Endothelial cell (in vitro differentiated cells): ENCODE measurements at regions not wholly inside any gene's neighbourhood (a gene's known extent, or its start where the extent isn't known, plus 50 kb on each side); places are given as distances from the start of the nearest gene placed in this dataset.

Source experiments
- DNase-seq: peaks from one replicate; pipeline ENCODE4 v3.0.0; 2021; ENCODE audit warnings: low spot score
- H3K27ac Mint-ChIP-seq: one replicate; pipeline ENCODE4 v1.8.0; 2021; ENCODE audit warnings: mixed read lengths, inconsistent platforms; ENCODE audit not compliant: unreplicated experiment
- H3K27me3 Mint-ChIP-seq: one replicate; pipeline ENCODE4 v1.8.0; 2021; ENCODE audit warnings: mild to moderate bottlenecking, moderate library complexity, mixed read lengths, inconsistent platforms; ENCODE audit not compliant: unreplicated experiment
- H3K36me3 Mint-ChIP-seq: one replicate; pipeline ENCODE4 v1.8.0; 2021; ENCODE audit warnings: mild to moderate bottlenecking, low read depth, mixed read lengths, inconsistent platforms; ENCODE audit not compliant: unreplicated experiment
- H3K4me1 Mint-ChIP-seq: one replicate; pipeline ENCODE4 v1.8.0; 2021; ENCODE audit warnings: mild to moderate bottlenecking, mixed read lengths, inconsistent platforms; ENCODE audit not compliant: unreplicated experiment
- H3K4me3 Mint-ChIP-seq: one replicate; pipeline ENCODE4 v1.8.0; 2021; ENCODE audit warnings: mild to moderate bottlenecking, mixed read lengths, inconsistent platforms; ENCODE audit not compliant: unreplicated experiment
- H3K9me3 Mint-ChIP-seq: one replicate; pipeline ENCODE4 v1.8.0; 2021; ENCODE audit warnings: mixed read lengths, inconsistent platforms; ENCODE audit not compliant: unreplicated experiment
- TF ChIP-seq, protein P1 (sequence below): fragments of 200-600 bp; sonication (generic); IDR thresholded peaks from one replicate; pipeline ENCODE4 v1.5.0; 2021; ENCODE audit warnings: antibody characterized with exemption; ENCODE audit not compliant: unreplicated experiment

DNA sequence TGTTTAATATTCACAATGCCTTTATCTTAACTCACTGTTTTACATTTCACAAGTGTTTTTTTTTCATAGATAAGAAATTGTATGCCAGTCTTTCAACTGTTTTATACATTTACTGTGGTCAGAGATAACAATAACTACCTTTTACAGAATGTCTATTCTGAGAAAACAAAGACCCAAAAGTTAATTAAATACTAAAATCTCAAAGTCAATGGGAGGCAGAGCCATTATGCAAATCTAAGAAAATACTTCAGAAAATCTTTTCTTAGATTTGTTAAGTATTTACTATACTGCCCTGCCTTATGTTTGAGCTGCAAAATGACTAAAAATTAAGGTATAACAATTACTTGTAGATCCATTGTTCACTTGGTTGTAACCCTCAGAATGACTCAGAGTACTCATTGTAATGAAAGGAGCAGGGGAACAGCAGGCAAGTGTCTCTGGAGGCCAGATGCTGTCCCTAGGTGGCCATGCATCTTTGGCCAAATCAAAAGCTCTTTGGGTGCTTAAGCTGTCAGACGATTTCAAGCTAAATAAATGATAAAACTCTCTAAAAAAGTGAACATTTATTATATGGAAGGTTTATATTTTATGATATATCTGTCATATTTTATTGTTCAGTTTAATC is 770.1 kb upstream of the PCDH20 start:
- Mint-ChIP-seq H3K27ac (no peak overlapping the region), H3K27me3 (no peaks in the 10 kb centered on the region), H3K9me3 (no peaks in the 10 kb centered on the region), H3K4me1 (no peaks in the 10 kb centered on the region), H3K36me3 (no peaks in the 10 kb centered on the region), H3K4me3 (no peak overlapping the region)
- no peak for DNase-seq
- TF ChIP-seq, protein P1, sequence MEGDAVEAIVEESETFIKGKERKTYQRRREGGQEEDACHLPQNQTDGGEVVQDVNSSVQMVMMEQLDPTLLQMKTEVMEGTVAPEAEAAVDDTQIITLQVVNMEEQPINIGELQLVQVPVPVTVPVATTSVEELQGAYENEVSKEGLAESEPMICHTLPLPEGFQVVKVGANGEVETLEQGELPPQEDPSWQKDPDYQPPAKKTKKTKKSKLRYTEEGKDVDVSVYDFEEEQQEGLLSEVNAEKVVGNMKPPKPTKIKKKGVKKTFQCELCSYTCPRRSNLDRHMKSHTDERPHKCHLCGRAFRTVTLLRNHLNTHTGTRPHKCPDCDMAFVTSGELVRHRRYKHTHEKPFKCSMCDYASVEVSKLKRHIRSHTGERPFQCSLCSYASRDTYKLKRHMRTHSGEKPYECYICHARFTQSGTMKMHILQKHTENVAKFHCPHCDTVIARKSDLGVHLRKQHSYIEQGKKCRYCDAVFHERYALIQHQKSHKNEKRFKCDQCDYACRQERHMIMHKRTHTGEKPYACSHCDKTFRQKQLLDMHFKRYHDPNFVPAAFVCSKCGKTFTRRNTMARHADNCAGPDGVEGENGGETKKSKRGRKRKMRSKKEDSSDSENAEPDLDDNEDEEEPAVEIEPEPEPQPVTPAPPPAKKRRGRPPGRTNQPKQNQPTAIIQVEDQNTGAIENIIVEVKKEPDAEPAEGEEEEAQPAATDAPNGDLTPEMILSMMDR = no peak

DNA sequence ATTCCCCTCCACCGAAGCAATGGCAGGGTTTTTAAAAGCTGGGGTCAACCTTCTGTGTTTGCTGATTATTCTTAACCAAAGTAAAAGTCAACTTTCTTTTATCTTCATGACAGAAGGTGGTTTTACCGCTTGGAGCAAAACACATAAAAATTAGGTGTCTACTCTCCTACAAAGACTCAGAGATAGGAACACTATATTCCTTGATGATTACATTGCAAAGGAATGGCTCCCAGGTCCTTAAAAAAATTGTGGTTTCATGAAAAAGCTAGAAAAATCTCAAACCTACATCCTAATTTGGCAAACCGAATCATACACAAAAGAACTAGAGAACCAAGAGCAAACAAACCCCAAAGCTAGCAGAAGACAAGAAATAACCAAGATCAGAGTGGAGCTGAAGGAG is 760.4 kb upstream of the PCDH20 start:
- DNase-seq = no peak
- Mint-ChIP-seq H3K36me3 (no peaks in the 10 kb centered on the region), H3K9me3 (no peaks in the 10 kb centered on the region), H3K27ac (no peak overlapping the region), H3K4me1 (no peaks in the 10 kb centered on the region), H3K27me3 (peaks cover 2% of the 10 kb centered on the region), H3K4me3 (no peak overlapping the region)
- TF ChIP-seq, protein P1 = no peak

DNA sequence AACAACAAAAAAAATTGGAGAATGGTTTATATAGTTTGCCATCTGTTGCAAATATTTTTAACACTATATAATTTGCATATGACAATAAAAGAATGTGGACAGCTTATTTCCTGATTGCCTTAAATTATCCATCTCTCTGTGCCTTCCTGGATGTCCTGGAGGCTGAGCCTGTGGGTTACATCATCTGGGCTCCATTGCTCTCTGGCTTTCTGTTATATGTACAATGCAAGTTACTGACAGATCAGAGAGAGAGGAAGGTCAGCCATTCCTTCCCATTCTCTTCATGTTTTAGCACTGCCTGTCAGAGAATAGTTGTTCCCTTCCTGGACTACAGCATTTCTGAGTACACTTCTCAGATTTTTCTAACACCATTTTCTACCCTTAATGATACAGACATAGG is 758.3 kb upstream of the PCDH20 start:
- peaks cover 2% of the 10 kb centered on the region for H3K27me3 Mint-ChIP-seq
- no peaks in the 10 kb centered on the region for H3K36me3 Mint-ChIP-seq
- TF ChIP-seq, protein P1 = no peak
- H3K4me3 Mint-ChIP-seq = no peak overlapping the region
- H3K9me3 Mint-ChIP-seq = no peaks in the 10 kb centered on the region
- H3K4me1 Mint-ChIP-seq = no peaks in the 10 kb centered on the region
- H3K27ac Mint-ChIP-seq = no peak overlapping the region
- DNase-seq = no peak

DNA sequence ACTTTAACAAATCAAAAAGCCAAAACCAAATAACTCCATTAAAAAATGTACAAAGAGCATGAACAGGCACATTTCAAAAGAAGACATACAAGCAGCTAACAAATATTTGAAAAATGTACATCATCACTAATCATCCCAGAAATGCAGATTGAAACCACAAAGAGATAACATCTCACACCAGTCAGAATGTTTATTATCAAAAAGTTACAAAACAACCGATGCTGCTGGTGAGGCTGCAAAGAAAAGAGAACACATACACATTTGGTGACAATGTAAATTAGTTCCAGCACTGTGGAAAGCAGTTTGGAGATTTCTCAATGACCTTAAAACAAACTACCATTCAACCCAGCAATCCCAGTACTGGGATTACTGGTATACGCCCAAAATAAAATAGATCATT is 756.0 kb upstream of the PCDH20 start:
- Mint-ChIP-seq H3K27ac (no peak overlapping the region), H3K9me3 (no peaks in the 10 kb centered on the region), H3K36me3 (no peaks in the 10 kb centered on the region), H3K27me3 (no peaks in the 10 kb centered on the region), H3K4me1 (no peaks in the 10 kb centered on the region), H3K4me3 (no peak overlapping the region)
- DNase-seq = no peak
- TF ChIP-seq, protein P1 = no peak

DNA sequence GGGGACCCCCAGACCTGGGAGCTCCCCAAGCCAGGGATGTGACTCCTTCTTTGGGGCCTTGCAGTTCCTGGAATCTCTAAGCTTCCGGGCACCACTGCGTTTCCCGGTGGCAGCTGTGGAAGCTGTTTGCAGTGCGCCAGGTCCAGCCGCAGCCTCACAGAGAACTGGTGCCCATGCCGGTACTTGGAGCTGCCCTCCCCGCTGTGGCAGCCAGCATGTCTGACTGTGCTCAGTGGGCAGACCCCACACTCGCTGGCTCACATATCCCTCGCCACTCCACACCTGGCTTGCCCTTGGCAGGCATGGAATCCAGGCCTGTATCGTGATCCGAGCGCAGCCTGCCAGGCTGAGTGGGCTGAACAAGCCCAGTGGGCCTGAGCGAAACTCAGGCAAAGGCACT is 753.2 kb upstream of the PCDH20 start:
- Mint-ChIP-seq H3K9me3 (no peaks in the 10 kb centered on the region), H3K27me3 (no peaks in the 10 kb centered on the region), H3K27ac (no peak overlapping the region), H3K4me1 (no peaks in the 10 kb centered on the region), H3K36me3 (no peaks in the 10 kb centered on the region), H3K4me3 (no peak overlapping the region)
- no peak for DNase-seq
- TF ChIP-seq, protein P1 = no peak
